ENCODE measurements at regions not wholly inside any gene's neighbourhood (a gene's known extent, or its start where the extent isn't known, plus 50 kb on each side); places are given as distances from the start of the nearest gene placed in this dataset.

DNA sequence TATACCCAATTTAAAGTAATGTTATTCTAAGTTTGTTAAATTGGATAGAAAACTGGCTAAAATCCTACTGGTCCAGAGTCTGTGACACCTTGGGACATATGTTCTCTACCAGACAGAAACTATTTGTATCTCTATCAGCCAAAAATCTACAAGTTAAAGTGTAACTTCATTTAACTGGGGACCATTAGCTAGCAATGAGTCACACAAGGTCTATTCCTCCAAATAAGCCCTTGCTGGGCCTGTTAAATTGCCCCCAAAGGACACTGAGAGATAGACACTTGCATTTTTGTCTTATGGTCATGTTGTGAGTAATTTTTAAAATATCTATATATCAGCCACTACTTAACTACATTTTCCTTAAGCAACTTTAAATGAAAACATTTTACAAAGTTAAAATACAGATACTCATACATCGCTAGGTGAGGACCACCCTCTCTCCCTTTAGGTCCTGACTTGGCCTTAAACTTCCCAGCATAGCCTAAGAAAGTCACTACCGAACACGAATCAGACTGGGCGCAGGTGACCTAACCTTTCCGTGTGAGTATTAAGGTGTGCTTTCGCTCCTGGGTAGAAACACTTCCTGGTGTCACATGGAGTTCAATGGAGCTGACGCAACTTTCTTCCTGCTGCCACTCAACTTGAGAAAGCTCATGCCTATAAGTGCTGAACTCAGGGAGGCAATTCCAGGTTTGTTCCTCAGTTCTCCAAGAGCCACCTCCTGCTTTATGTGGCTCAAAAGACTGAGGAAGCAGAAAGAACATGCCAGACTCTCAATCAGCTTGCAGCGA lies 249.1 kb downstream of the DIRAS2 start:
- H3K4me3 ChIP-seq (replicated peaks; ENCODE audit: low read depth, low read length), result no peak overlapping the region
- no peak for TF ChIP-seq CTCF (IDR thresholded peaks at IDR 0.05; ENCODE audit: low read length, missing control alignments)
- DNase-seq (ENCODE audit: low read depth), result no peak

DNA sequence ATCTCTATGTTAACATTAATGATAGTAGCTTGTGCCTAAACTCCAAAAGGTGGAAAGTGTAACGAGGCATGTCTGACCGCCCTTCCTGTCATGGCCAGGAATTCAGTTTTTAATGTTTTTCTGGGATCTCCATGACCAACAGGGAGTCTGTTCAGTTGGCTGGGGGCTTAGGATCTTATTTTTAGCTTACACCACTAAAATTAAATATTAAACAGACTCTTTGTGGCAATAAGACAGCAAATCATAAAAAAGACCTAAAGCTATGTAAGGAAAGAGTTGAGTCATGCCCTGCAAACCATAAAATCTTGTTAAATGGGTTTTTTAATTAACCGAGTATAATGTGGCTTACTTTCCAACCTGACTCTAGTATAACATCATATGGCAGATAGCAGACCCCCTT lies 247.8 kb downstream of the DIRAS2 start:
- DNase-seq (ENCODE audit: low read depth), result no peak
- no peak for TF ChIP-seq CTCF (IDR thresholded peaks at IDR 0.05; ENCODE audit: low read length, missing control alignments)
- no peak overlapping the region for H3K4me3 ChIP-seq (replicated peaks; ENCODE audit: low read depth, low read length)

GRCh38 chr9:90400091-90400490 lies 242.5 kb downstream of the DIRAS2 start:
- no peak overlapping the region for H3K4me3 ChIP-seq (replicated peaks; ENCODE audit: low read depth, low read length)
- no peak for DNase-seq (ENCODE audit: low read depth)
- TF ChIP-seq CTCF (IDR thresholded peaks at IDR 0.05; ENCODE audit: low read length, missing control alignments), result no peak

GRCh38 chr9:90408659-90409058 lies 234.0 kb downstream of the DIRAS2 start:
- no peak for TF ChIP-seq CTCF (IDR thresholded peaks at IDR 0.05; ENCODE audit: low read length, missing control alignments)
- no peak overlapping the region for H3K4me3 ChIP-seq (replicated peaks; ENCODE audit: low read depth, low read length)
- no peak for DNase-seq (ENCODE audit: low read depth)

- no peak for TF ChIP-seq CTCF (IDR thresholded peaks at IDR 0.05; ENCODE audit: low read length, missing control alignments)
- no peak for DNase-seq (ENCODE audit: low read depth)
Measured at GRCh38 chr9:90419221-90419851, 223.3 kb downstream of the DIRAS2 start.

GRCh38 chr9:90420211-90420610 lies 222.4 kb downstream of the DIRAS2 start:
- no peak for DNase-seq (ENCODE audit: low read depth)
- no peak overlapping the region for H3K4me3 ChIP-seq (replicated peaks; ENCODE audit: low read depth, low read length)
- no peak for TF ChIP-seq CTCF (IDR thresholded peaks at IDR 0.05; ENCODE audit: low read length, missing control alignments)

More at GRCh38 chr9:90419221-90419851, 223.3 kb downstream of the DIRAS2 start:
- H3K4me3 ChIP-seq (replicated peaks; ENCODE audit: low read depth, low read length), result no peak overlapping the region
